Large intestine (tissue), 3 donors: ENCODE measurements at regions not wholly inside any gene's neighbourhood (a gene's known extent, or its start where the extent isn't known, plus 50 kb on each side); places are given as distances from the start of the nearest gene placed in this dataset.
A peak's percentile ranks its signal among the peaks of the same experiment; 100 is the strongest.
"Not testable (repeated sequence)": the region's sequence is repeated elsewhere in the genome, so short reads cannot be mapped to it uniquely, and the experiment has no call there.

Experiments used
- DNase-seq, 2 donors: peaks; one replicate each; pipeline versions ENCODE4 v3.0.0 to v3.0.0-alpha.2; 2013
- H3K27ac ChIP-seq: one replicate; pipeline ENCODE4 v1.5.1; 2013; ENCODE audit warnings: low read length
- H3K27me3 ChIP-seq: 2 replicates; pipeline ENCODE4 v1.6.1; 2013; ENCODE audit warnings: low read length; ENCODE audit not compliant: control insufficient read depth, insufficient read depth
- H3K36me3 ChIP-seq: 2 replicates; pipeline ENCODE4 v1.6.1; 2013; ENCODE audit warnings: low read length; ENCODE audit not compliant: control insufficient read depth, insufficient read depth
- H3K4me1 ChIP-seq: one replicate; pipeline ENCODE4 v1.6.1; 2013; ENCODE audit warnings: low read length; ENCODE audit not compliant: control insufficient read depth, insufficient read depth
- H3K4me3 ChIP-seq: one replicate; pipeline ENCODE4 v1.5.1; 2013; ENCODE audit warnings: low read length
- H3K9me3 ChIP-seq: one replicate; pipeline ENCODE4 v1.6.1; 2013; ENCODE audit warnings: mild to moderate bottlenecking, low read depth, low read length, moderate library complexity; ENCODE audit not compliant: control insufficient read depth
- WGBS: methylation state at CpG from one replicate; pipeline ENCODE4 v1.1.5; 2013; ENCODE audit warnings: low lambda C conversion rate; ENCODE audit not compliant: insufficient coverage; 5-methylcytosine and 5-hydroxymethylcytosine counted together

DNA sequence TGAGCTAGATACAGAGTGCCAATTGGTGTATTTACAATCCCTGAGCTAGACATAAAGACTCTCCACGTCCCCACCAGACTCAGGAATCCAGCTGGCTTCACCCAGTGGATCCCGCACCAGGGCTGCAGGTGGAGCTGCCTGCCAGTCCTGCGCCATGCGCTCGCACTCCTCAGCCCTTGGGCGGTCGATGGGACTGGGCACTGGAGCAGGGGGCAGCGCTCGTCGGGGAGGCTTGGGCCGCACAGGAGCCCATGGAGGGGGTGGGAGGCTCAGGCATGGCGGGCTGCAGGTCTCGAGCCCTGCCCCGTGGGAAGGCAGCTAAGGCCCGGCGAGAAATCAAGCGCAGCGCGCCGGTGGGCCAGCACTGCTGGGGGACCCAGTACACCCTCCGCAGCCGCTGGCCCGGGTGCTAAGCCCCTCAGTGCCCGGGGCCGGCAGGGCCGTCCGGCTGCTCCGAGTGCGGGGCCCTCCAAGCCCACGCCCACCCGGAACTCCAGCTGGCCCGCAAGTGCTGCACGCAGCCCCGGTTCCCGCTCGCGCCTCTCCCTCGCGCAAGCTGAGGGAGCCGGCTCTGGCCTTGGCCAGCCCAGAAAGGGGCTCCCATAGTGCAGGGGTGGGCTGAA is 176.2 kb downstream of the UACA start:
- no CpG with 5 or more reads among the region's 40 CpGs for WGBS
- DNase-seq, H3K4me3 ChIP-seq, H3K27ac ChIP-seq, H3K36me3 ChIP-seq, H3K9me3 ChIP-seq, H3K4me1 ChIP-seq: not testable (repeated sequence)
- H3K27me3 ChIP-seq = peaks cover 16% of the 10 kb centered on the region

DNA sequence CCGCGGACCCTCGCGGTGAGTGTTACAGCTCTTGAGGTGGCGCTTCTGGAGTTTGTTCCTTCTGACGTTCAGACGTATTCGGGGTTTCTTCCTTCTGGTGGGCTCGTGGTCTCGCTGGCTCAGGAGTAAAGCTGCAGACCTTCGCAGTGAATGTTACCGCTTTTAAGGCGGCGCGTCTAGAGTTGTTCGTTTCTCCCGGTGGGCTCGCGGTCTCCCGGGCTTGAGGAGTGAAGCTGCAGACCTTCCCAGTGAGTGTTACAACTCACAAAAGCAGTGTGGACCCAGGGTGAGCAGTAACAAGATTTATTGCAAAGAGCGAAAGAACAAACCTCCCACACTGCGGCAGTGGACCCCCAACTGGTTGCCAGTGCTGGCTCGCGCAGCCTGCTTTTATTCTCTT is 177.1 kb downstream of the UACA start:
- no peak overlapping the region for H3K27ac ChIP-seq
- H3K4me3 ChIP-seq = no peak overlapping the region
- peaks cover 4% of the 10 kb centered on the region for H3K4me1 ChIP-seq
- WGBS = no CpG with 5 or more reads among the region's 24 CpGs
- DNase-seq = no peak
- H3K27me3 ChIP-seq = peaks cover 16% of the 10 kb centered on the region
- no peaks in the 10 kb centered on the region for H3K36me3 ChIP-seq
- no peaks in the 10 kb centered on the region for H3K9me3 ChIP-seq

DNA sequence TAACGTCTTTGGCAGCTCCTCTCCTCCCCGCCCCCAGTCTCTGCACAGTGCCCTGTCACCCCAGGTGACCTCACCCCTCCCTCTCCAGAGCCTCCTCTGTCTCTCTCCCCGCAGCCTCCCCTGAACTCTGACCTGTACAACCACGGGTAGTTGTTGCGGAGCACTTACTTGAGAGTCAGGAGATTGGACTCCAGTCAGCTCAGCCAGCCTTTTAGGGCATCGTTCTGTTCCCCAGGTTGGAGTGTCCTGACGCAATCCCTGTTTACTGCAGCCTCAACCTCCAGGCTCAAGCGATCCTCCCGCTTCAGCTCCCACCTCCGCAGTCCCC is 177.7 kb downstream of the UACA start:
- WGBS = no CpG with 5 or more reads among the region's 10 CpGs
- no peak overlapping the region for H3K4me3 ChIP-seq
- DNase-seq = no peak
- no peak overlapping the region for H3K27ac ChIP-seq
- H3K9me3 ChIP-seq = no peaks in the 10 kb centered on the region
- peaks cover 4% of the 10 kb centered on the region for H3K4me1 ChIP-seq
- H3K27me3 ChIP-seq = peaks cover 16% of the 10 kb centered on the region
- H3K36me3 ChIP-seq = no peaks in the 10 kb centered on the region

DNA sequence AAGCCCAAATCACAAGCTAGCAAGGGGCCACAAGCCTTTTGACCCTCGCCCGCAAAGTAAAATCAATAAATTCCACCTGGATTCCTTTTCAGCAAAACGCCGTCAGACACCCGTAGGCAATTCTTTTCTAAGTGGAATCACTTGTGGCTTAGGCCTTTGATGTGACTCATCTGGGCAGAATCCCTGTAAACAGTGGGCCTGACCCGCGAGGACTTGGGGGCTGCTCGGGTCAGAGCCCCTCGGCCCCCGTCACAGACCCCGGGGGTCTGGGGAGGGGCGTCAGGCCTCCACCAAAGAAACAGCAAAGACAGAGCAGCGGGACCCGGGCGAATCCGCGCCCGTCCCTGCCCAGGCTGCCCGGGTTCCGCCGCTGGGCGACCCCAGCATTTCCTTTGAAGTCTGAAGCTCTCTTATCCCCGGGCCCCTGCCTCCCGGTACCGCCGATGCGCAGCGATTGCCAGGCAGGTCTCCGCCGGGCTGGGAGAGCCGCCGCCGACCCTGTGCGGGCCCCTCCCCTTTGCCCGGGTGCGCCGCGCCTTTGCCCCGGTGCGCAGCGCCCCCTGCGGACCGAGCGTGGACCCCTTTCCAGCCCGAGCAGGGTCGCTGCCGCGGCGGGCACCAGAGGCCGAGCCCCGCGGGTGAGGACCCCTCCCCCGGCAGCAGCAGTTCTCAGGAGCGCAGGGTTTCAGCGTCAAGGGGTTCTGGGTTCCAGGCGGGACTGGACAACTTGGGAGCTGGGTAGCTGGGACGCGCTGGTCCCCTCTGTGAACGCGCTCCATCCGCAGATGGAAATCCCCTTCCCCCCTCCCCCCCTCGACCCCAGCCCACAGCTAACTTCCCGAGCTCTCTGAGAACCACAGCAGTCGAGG is 178.3 kb downstream of the UACA start:
- Histone ChIP-seq H3K9me3 (no peaks in the 10 kb centered on the region), H3K4me3 (peak overlapping the region; percentile 35), H3K27me3 (peaks cover 16% of the 10 kb centered on the region), H3K36me3 (no peaks in the 10 kb centered on the region), H3K27ac (no peak overlapping the region), H3K4me1 (peaks cover 4% of the 10 kb centered on the region)
- DNase-seq = peak in 1 of 2 donors; percentile 53
- no CpG with 5 or more reads among the region's 64 CpGs for WGBS

DNA sequence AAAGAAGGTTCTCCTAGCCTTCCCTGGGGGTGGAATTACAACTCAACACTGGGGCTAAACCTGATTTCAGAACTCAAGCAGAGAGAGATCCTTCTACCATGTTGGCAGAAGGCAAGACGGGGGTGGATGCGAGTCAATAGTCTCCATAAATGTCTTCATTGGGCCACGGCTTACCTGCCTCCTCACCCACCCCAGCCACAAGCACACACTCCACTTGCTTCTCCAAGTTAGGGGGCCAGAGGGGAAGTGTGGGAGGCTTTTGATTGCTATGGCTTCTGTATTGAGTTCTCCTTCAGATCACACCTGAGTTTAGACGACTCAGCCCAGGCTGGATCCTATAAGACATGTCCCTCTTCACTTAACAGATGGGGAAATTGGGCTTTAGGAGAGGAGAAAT is 178.9 kb downstream of the UACA start:
- H3K27ac ChIP-seq = no peak overlapping the region

DNA sequence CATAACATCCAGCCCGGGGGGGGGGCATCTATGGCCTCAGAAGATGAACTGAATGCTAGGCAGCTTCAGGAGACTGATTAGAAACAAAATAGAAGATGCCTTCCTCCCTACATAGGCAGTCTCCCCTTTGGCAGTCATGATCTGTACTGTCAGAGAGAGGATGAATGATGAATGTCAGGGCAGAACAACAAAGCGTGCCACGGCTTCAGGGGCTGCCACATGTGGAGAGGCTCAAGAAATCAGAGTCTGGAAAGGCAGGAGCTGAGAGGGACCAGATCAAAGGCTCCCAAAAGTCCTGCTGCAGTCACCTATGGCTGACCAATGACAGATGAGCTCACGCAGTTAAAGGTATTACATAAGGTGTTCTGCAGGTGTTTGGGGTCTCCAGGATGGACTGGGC is 180.4 kb downstream of the UACA start:
- peaks cover 4% of the 10 kb centered on the region for H3K4me1 ChIP-seq
- no peak overlapping the region for H3K27ac ChIP-seq
- H3K9me3 ChIP-seq = no peaks in the 10 kb centered on the region
- H3K27me3 ChIP-seq = peaks cover 16% of the 10 kb centered on the region
- no peak overlapping the region for H3K4me3 ChIP-seq
- no peaks in the 10 kb centered on the region for H3K36me3 ChIP-seq
- no peak for DNase-seq
- WGBS = no CpG with 5 or more reads among the region's 4 CpGs

More for the DNA sequence above, 178.9 kb downstream of the UACA start:
- Histone ChIP-seq H3K36me3 (no peaks in the 10 kb centered on the region), H3K9me3 (no peaks in the 10 kb centered on the region), H3K4me1 (peaks cover 4% of the 10 kb centered on the region), H3K4me3 (no peak overlapping the region), H3K27me3 (peaks cover 16% of the 10 kb centered on the region)
- DNase-seq = no peak
- no CpG with 5 or more reads among the region's 4 CpGs for WGBS

DNA sequence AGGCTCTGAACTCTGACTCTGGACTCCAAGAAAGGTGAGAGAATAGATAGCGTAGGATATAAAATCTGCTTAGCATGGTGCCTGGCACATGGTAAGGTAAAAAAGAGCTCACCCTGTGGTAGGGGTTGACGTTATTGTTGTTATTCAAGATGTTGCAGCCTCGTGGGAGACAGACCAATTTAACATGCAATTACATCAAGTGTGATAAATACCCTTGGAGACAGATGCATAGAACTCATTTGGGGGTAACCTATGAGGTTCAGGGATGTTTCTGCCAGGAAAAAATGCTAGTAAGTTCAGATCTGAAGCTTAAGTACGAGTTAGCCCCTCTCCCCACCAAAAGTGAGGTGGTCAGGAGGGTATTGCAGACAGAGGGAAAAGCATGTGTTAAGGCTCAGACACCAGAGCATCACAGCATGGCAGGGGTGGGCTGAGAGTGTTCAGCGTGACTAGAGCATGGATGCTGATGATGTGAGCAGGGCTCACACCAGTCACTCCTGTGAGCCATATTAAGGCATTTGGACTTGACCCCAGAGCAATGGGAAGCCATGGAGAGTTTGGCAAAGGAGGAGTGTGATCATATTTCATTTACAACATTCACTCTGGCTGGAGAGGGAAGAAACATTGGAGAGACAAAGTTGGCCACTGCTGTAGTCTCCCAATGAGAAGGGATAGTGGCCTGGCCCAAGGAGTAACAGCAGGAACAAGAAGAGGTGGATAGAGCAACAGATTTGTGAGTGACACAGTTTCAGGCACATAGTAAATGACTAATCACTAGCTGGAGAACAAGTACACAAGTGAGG is 181.0 kb downstream of the UACA start:
- DNase-seq = no peak
- 40% methylated on average over 1 of the region's 5 CpGs for WGBS

DNA sequence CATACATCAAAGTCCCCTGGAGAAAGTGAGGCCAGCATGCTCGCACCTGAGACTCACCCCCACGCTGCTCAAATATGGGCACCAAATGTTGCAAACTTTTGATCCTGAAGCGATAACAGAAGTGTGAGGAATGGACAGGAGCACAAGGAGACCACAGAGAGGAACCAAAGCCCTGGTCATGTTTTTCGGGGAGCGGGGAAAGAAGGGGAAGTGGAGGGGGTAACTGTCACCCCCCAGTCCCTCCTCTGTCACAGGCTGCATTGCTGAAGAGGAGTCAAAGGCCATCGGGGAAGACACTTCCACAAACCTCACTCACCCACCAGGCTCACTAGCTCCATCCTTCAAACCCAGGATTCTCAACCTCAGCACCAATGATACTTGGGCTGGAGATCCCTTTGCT is 182.4 kb downstream of the UACA start:
- Histone ChIP-seq H3K36me3 (no peaks in the 10 kb centered on the region), H3K27me3 (peaks cover 13% of the 10 kb centered on the region), H3K4me3 (no peak overlapping the region), H3K9me3 (no peaks in the 10 kb centered on the region), H3K27ac (no peak overlapping the region), H3K4me1 (peaks cover 4% of the 10 kb centered on the region)
- WGBS = no CpG with 5 or more reads among the region's 6 CpGs
- DNase-seq = no peak

More for the DNA sequence above, 181.0 kb downstream of the UACA start:
- no peak overlapping the region for H3K27ac ChIP-seq
- no peaks in the 10 kb centered on the region for H3K36me3 ChIP-seq
- H3K27me3 ChIP-seq = peaks cover 16% of the 10 kb centered on the region
- peaks cover 4% of the 10 kb centered on the region for H3K4me1 ChIP-seq
- H3K9me3 ChIP-seq = no peaks in the 10 kb centered on the region
- H3K4me3 ChIP-seq = no peak overlapping the region

DNA sequence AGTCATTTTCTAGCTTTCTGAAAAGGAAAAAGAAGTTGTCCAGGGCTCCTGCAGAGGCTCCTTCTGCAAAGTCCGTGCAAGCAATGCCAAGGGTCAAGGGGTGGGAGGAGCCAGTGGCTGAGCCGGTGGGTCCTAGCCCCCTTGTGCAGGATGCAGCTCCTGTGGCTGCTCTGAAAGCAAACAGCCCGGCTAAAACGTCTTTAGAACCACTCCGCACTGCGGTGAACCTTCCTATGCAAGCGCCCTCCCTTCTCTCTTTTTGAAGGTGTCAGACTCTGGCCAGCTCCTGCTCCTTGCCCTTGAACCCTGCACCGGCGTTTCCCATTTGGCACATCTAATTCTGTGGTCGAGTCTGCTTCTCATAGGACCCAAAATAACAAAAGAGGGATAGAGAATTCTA is 183.1 kb downstream of the UACA start:
- Histone ChIP-seq H3K27ac (no peak overlapping the region), H3K27me3 (peaks cover 9% of the 10 kb centered on the region), H3K36me3 (no peaks in the 10 kb centered on the region), H3K4me1 (peaks cover 5% of the 10 kb centered on the region), H3K9me3 (no peaks in the 10 kb centered on the region), H3K4me3 (no peak overlapping the region)
- 87% methylated on average over 4 of the region's 10 CpGs for WGBS
- DNase-seq = no peak

DNA sequence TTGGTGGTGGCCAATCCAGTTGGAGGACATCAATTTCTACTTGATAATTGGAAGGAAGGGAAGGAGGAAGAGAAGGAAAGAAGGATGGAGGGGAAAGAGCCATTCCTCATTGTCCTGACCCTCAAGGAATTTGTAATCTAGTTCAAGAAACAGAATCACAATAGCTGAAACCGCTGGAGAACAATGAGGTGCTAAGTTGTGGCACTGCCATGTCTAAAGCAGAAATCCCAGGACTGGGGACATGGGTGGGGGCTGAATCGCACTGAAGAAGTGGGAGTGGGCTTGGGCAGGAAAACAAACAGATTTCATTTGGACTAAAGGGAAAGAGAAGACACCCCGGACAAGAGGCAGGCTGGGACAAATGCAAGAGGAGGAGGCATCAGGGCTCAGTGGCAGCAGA is 183.6 kb downstream of the UACA start:
- Histone ChIP-seq H3K4me1 (peaks cover 7% of the 10 kb centered on the region), H3K27me3 (peaks cover 4% of the 10 kb centered on the region), H3K9me3 (no peaks in the 10 kb centered on the region), H3K36me3 (no peaks in the 10 kb centered on the region), H3K27ac (no peak overlapping the region), H3K4me3 (no peak overlapping the region)
- WGBS = no CpG with 5 or more reads among the region's 3 CpGs
- no peak for DNase-seq
